SK-N-SH treated with all-trans-retinoic acid at 6 μM for 48 hours (cell line): ENCODE measurements at regions not wholly inside any gene's neighbourhood (a gene's known extent, or its start where the extent isn't known, plus 50 kb on each side); places are given as distances from the start of the nearest gene placed in this dataset.

Experiments used
- ARNTL ChIP-seq: fragments of 450-650 bp; formaldehyde crosslinking; IDR thresholded peaks from 2 replicates; pipeline ENCODE4 v1.5.0; 2020; ENCODE audit warnings: low read depth, mild to moderate bottlenecking, moderate library complexity, borderline replicate concordance
- CREB5 ChIP-seq: fragments of 250-450 bp; sonication (Bioruptor Pico); IDR thresholded peaks from 2 replicates; pipeline ENCODE4 v1.5.1; 2020; ENCODE audit warnings: low read depth, mild to moderate bottlenecking, moderate library complexity
- CSDC2 ChIP-seq: fragments of 250-450 bp; sonication (Bioruptor Pico); IDR thresholded peaks from 2 replicates; pipeline ENCODE4 v1.5.0; 2020; ENCODE audit warnings: mild to moderate bottlenecking, moderate library complexity
- CSRNP3 ChIP-seq: fragments of 250-450 bp; sonication (Bioruptor Pico); IDR thresholded peaks from 2 replicates; pipeline ENCODE4 v1.5.1; 2021; ENCODE audit warnings: mild to moderate bottlenecking, moderate library complexity
- GLIS3 ChIP-seq: fragments of 250-450 bp; sonication (Bioruptor Pico); IDR thresholded peaks from 2 replicates; pipeline ENCODE4 v1.5.0; 2020; ENCODE audit warnings: mild to moderate bottlenecking, moderate library complexity
- PATZ1 ChIP-seq: fragments of 250-450 bp; sonication (Bioruptor Pico); IDR thresholded peaks from 2 replicates; pipeline ENCODE4 v1.8.0; 2020; ENCODE audit warnings: mild to moderate bottlenecking, moderate library complexity, borderline replicate concordance
- RARB ChIP-seq: fragments of 250-450 bp; sonication (Bioruptor Pico); IDR thresholded peaks from 2 replicates; pipeline ENCODE4 v1.8.0; 2021; ENCODE audit warnings: mild to moderate bottlenecking, moderate library complexity
- TCF4 ChIP-seq: fragments of 250-450 bp; sonication (Bioruptor Pico); IDR thresholded peaks from 2 replicates; pipeline ENCODE4 v1.8.0; 2021; ENCODE audit warnings: mild to moderate bottlenecking, moderate library complexity, borderline replicate concordance
- ZFP3 ChIP-seq: fragments of 250-450 bp; sonication (Bioruptor Pico); IDR thresholded peaks from 2 replicates; pipeline ENCODE4 v1.5.0; 2020; ENCODE audit warnings: mild to moderate bottlenecking, moderate library complexity
- ZFP30 ChIP-seq: fragments of 450-650 bp; formaldehyde crosslinking; IDR thresholded peaks from 2 replicates; pipeline ENCODE4 v1.5.0; 2022; ENCODE audit warnings: mild to moderate bottlenecking, moderate library complexity
- ZNF70 ChIP-seq: fragments of 450-650 bp; formaldehyde crosslinking; IDR thresholded peaks from 2 replicates; pipeline ENCODE4 v1.5.0; 2020; ENCODE audit warnings: mild to moderate bottlenecking, moderate library complexity

GRCh38 chr6:165746331-165746730 lies 83.3 kb upstream of the PDE10A start:
- TF ChIP-seq ZFP3 (CRISPR knock-in tag) = no peak
- no peak for TF ChIP-seq GLIS3 (CRISPR knock-in tag)
- no peak for TF ChIP-seq ZNF70 (CRISPR knock-in tag)
- TF ChIP-seq TCF4 = no peak
- no peak for TF ChIP-seq ZFP30
- no peak for TF ChIP-seq ARNTL (CRISPR knock-in tag)
- no peak for TF ChIP-seq RARB (CRISPR knock-in tag)
- TF ChIP-seq CREB5 (CRISPR knock-in tag) = no peak
- TF ChIP-seq PATZ1 (CRISPR knock-in tag) = no peak
- TF ChIP-seq CSRNP3 (CRISPR knock-in tag) = no peak
- TF ChIP-seq CSDC2 (CRISPR knock-in tag) = no peak
